HCT116 (cell line): ENCODE measurements at regions not wholly inside any gene's neighbourhood (a gene's known extent, or its start where the extent isn't known, plus 50 kb on each side); places are given as distances from the start of the nearest gene placed in this dataset.

ENCODE experiments used
- ATAC-seq: fragments of 200-7000 bp; cut with Tn5 transposase; 2 replicates; pipeline ENCODE4 v1.9.1; 2020; ENCODE audit warnings: mild to moderate bottlenecking, moderate library complexity
- BruUV-seq: library from RNA; stranded (reverse); fragments of 400-500 nt; replicated peaks from 2 replicates; lab custom pipeline; 2021; lab: Mats Ljungman, UMichigan
- CTCF ChIA-PET: fragments of 300-600 bp; sonication (Branson Sonifier 250); formaldehyde crosslinking; loops from one replicate; lab custom pipeline; 2021; ENCODE audit warnings: antibody characterized with exemption; lab: Charles Lee
- POLR2A ChIA-PET: fragments of 300-600, 350-600 bp; sonication (Branson Sonifier 250); formaldehyde crosslinking; loops from one replicate; lab custom pipeline; 2021; ENCODE audit warnings: antibody characterized with exemption; lab: Charles Lee
- RAD21 ChIA-PET, 2 experiments: fragments of 300-600 bp; sonication (Branson Sonifier 250); formaldehyde crosslinking; loops; one replicate each; lab custom pipeline; 2023; ENCODE audit warnings: low total read pairs in 2 of 2; ENCODE audit not compliant: uncharacterized antibody in 2 of 2, unreplicated experiment in 2 of 2, low non-redundant PET in 1 of 2; lab: Charles Lee
- DNase-seq: peaks from one replicate; pipeline ENCODE4 v3.0.0-alpha.2; 2010; ENCODE audit warnings: low read depth, low spot score
- H2AFZ ChIP-seq: fragments of 200-600 bp; shearing (Covaris generic), sonication (generic); 2 replicates; pipeline ENCODE4 v1.6.1; 2017; ENCODE audit warnings: low read depth, mixed run types, mixed read lengths, antibody characterized with exemption, low read length; ENCODE audit not compliant: poor library complexity, severe bottlenecking
- H3K27ac ChIP-seq: 2 replicates; pipeline ENCODE4 v1.5.1; 2012; ENCODE audit warnings: low read depth, low read length
- H3K27me3 ChIP-seq: fragments of 200-600 bp; sonication (generic); 2 replicates; pipeline ENCODE4 v1.6.1; 2016; ENCODE audit warnings: mixed run types, low read length, mixed read lengths; ENCODE audit not compliant: insufficient read depth
- H3K36me3 ChIP-seq, 2 experiments: fragments of 200-500 bp in 1 of 2; fragments of 200-600 bp in 1 of 2; sonication (Bioruptor generic) in 1 of 2; sonication (generic) in 1 of 2; 2 replicates each; pipeline versions ENCODE4 v1.5.1 to v1.6.1; 2014 to 2016; ENCODE audit warnings: low read length in 2 of 2, inconsistent platforms in 1 of 2, mixed read lengths in 1 of 2, mixed run types in 1 of 2; ENCODE audit not compliant: insufficient read depth in 2 of 2, control insufficient read depth in 1 of 2
- H3K4me1 ChIP-seq, 2 experiments: fragments of 200-600 bp in 1 of 2; sonication (generic) in 1 of 2; 2 replicates each; pipeline versions ENCODE4 v1.5.1 to v1.6.1; 2012 to 2017; ENCODE audit warnings: low read length in 2 of 2, inconsistent platforms in 1 of 2, mild to moderate bottlenecking in 1 of 2, mixed read lengths in 1 of 2, mixed run types in 1 of 2, moderate library complexity in 1 of 2; ENCODE audit not compliant: insufficient read depth in 2 of 2, control insufficient read depth in 1 of 2
- H3K4me2 ChIP-seq: fragments of 200-600 bp; sonication (generic); 2 replicates; pipeline ENCODE4 v1.6.1; 2017; ENCODE audit warnings: mixed run types, low read length, mixed read lengths
- H3K4me3 ChIP-seq, 2 experiments: fragments of 200-600 bp in 1 of 2; sonication (generic) in 1 of 2; replicated peaks in 1 of 2; 2 replicates each; pipeline ENCODE4 v1.5.1; 2011 to 2016; ENCODE audit warnings: low read length in 2 of 2, control low read depth in 1 of 2, low read depth in 1 of 2, mild to moderate bottlenecking in 1 of 2, mixed read lengths in 1 of 2, mixed run types in 1 of 2
- H3K79me2 ChIP-seq: fragments of 200-600 bp; sonication (generic); 2 replicates; pipeline ENCODE4 v1.6.1; 2017; ENCODE audit warnings: mild to moderate bottlenecking, mixed run types, low read length, moderate library complexity, mixed read lengths; ENCODE audit not compliant: insufficient read depth
- H3K9ac ChIP-seq: fragments of 200-600 bp; sonication (generic); 2 replicates; pipeline ENCODE4 v1.6.1; 2016; ENCODE audit warnings: low read length, mixed read lengths
- H3K9me2 ChIP-seq: fragments of 200-600 bp; sonication (generic), shearing (Covaris generic); 2 replicates; pipeline ENCODE4 v1.6.1; 2017; ENCODE audit warnings: mixed run types, mild to moderate bottlenecking, moderate library complexity; ENCODE audit not compliant: insufficient read depth
- H3K9me3 ChIP-seq, 2 experiments: fragments of 200-500 bp in 1 of 2; fragments of 200-600 bp in 1 of 2; sonication (Bioruptor generic) in 1 of 2; sonication (generic) in 1 of 2; 2 replicates each; pipeline ENCODE4 v1.6.1; 2014 to 2017; ENCODE audit warnings: low read length in 2 of 2, mixed read lengths in 2 of 2, inconsistent platforms in 1 of 2, low read depth in 1 of 2, mild to moderate bottlenecking in 1 of 2, mixed run types in 1 of 2, moderate library complexity in 1 of 2; ENCODE audit not compliant: control insufficient read depth in 1 of 2, insufficient read depth in 1 of 2
- H4K20me1 ChIP-seq: fragments of 200-600 bp; sonication (generic), shearing (Covaris generic); 2 replicates; pipeline ENCODE4 v1.6.1; 2017; ENCODE audit warnings: mixed run types, mild to moderate bottlenecking, moderate library complexity; ENCODE audit not compliant: insufficient read depth
- ATF3 ChIP-seq: IDR thresholded peaks from 2 replicates; pipeline ENCODE4 v1.6.1; 2012
- CBX3 ChIP-seq: IDR thresholded peaks from 2 replicates; pipeline ENCODE4 v1.6.1; 2012; ENCODE audit warnings: low read depth
- CEBPB ChIP-seq: IDR thresholded peaks from 2 replicates; pipeline ENCODE4 v1.6.1; 2012; ENCODE audit warnings: low read depth
- CTCF ChIP-seq, 3 experiments: fragments of 200-600 bp in 1 of 3; sonication (generic) in 1 of 3; IDR thresholded peaks in 2 of 3; conservative IDR thresholded peaks in 1 of 3; 2 replicates each; pipeline ENCODE4 v1.5.1; 2012 to 2017; ENCODE audit warnings: low read depth in 2 of 3, low read length in 2 of 3, antibody characterized with exemption in 1 of 3, borderline replicate concordance in 1 of 3, control low read depth in 1 of 3, mild to moderate bottlenecking in 1 of 3, mixed read lengths in 1 of 3, mixed run types in 1 of 3, moderate library complexity in 1 of 3; ENCODE audit not compliant: insufficient read depth in 1 of 3
- EZH2 ChIP-seq: fragments of 200-600 bp; sonication (generic); IDR thresholded peaks from 2 replicates; pipeline ENCODE4 v1.6.1; 2017; ENCODE audit warnings: antibody characterized with exemption, mixed run types
- MAX ChIP-seq: IDR thresholded peaks from 2 replicates; pipeline ENCODE4 v1.6.1; 2012
- POLR2A ChIP-seq: IDR thresholded peaks from 2 replicates; pipeline ENCODE4 v1.7.0; 2011; ENCODE audit warnings: borderline replicate concordance; ENCODE audit not compliant: insufficient read depth, insufficient read length; ENCODE audit errors: extremely low read depth
- POLR2AphosphoS5 ChIP-seq: IDR thresholded peaks from 2 replicates; pipeline ENCODE4 v1.6.1; 2011; ENCODE audit warnings: mild to moderate bottlenecking, low read depth, low read length, moderate library complexity
- REST ChIP-seq: IDR thresholded peaks from 2 replicates; pipeline ENCODE4 v1.6.1; 2012; ENCODE audit warnings: low read depth
- intact Hi-C: fragments of 100-400 bp; cut with micrococcal nuclease; formaldehyde crosslinking; loops from 2 replicates; pipeline ENCODE4 v1.10.0; 2022

GRCh38 chr1:208413006-208413405, 168.8 kb upstream of the PLXNA2 start:
- ChIA-PET RAD21 (no interaction called here), CTCF (no interaction called here)
- H3K9me2 ChIP-seq, result no peaks in the 10 kb centered on the region
- TF ChIP-seq CBX3 (no peak), CTCF (IDR thresholded peaks at IDR 0.05 in 2 of 3, conservative IDR thresholded peaks at IDR 0.05 in 1 of 3; ENCODE audit: borderline replicate concordance in 1 of 3, insufficient read depth in 1 of 3, low read depth in 2 of 3, low read length in 2 of 3) (no peak), POLR2AphosphoS5 (no peak), CEBPB (no peak), POLR2A (no peak), EZH2 (no peak), MAX (no peak), REST (no peak), ATF3 (no peak)
- TF ChIP-seq, all 23 proteins: peak for 0
- H3K27me3 ChIP-seq, result peaks cover 9% of the 10 kb centered on the region; the same call in 1 of the 2 replicates
- POLR2A ChIA-PET, result no interaction called here
- H3K27ac ChIP-seq, result no peak overlapping the region
- ATAC-seq, result no peak
- no peaks in the 10 kb centered on the region for H3K36me3 ChIP-seq
- H3K4me3 ChIP-seq, result no peak overlapping the region
- H3K9ac ChIP-seq, result no peak overlapping the region
- H3K4me1 ChIP-seq, result no peaks in the 10 kb centered on the region
- no peaks in the 10 kb centered on the region for H3K79me2 ChIP-seq
- no peaks in the 10 kb centered on the region for H4K20me1 ChIP-seq
- intact Hi-C loops, result no loop called here
- no peak for DNase-seq
- no TSS peak for BruUV-seq
- no peak overlapping the region for H2AFZ ChIP-seq
- no peak overlapping the region for H3K4me2 ChIP-seq
- H3K9me3 ChIP-seq, result no peaks in the 10 kb centered on the region
